ENCODE measurements at regions not wholly inside any gene's neighbourhood (a gene's known extent, or its start where the extent isn't known, plus 50 kb on each side); places are given as distances from the start of the nearest gene placed in this dataset.
"Not testable (repeated sequence)": the region's sequence is repeated elsewhere in the genome, so short reads cannot be mapped to it uniquely, and the experiment has no call there.

- not testable (repeated sequence) for DNase-seq
These were observed 1247.6 kb upstream of the PHF14 start for GRCh38 chr7:9725940-9726663.

- DNase-seq, result not testable (repeated sequence)
These were observed 1246.9 kb upstream of the PHF14 start for GRCh38 chr7:9726811-9727210.

GRCh38 chr7:9727467-9727869, 1246.2 kb upstream of the PHF14 start:
- not testable (repeated sequence) for DNase-seq

GRCh38 chr7:9728014-9728657, 1245.5 kb upstream of the PHF14 start:
- DNase-seq, result not testable (repeated sequence)

- DNase-seq, result no peak
These were observed 1221.6 kb upstream of the PHF14 start for GRCh38 chr7:9752033-9752432.

GRCh38 chr7:9761224-9761623, 1212.4 kb upstream of the PHF14 start:
- DNase-seq, result no peak

- DNase-seq, result no peak
These were observed 1196.8 kb upstream of the PHF14 start for GRCh38 chr7:9776900-9777299.

- no peak for DNase-seq
These were observed 1195.3 kb upstream of the PHF14 start for GRCh38 chr7:9778367-9778766.

GRCh38 chr7:9781710-9782109, 1192.0 kb upstream of the PHF14 start:
- no peak for DNase-seq

- DNase-seq, result no peak
These were observed 1191.4 kb upstream of the PHF14 start for GRCh38 chr7:9782275-9782674.

GRCh38 chr7:9785211-9785610, 1188.5 kb upstream of the PHF14 start:
- no peak for DNase-seq

- no peak for DNase-seq
These were observed 1177.4 kb upstream of the PHF14 start for GRCh38 chr7:9796241-9796640.

GRCh38 chr7:9822458-9823290, 1151.0 kb upstream of the PHF14 start:
- no peak for DNase-seq

- DNase-seq, result no peak
These were observed 1138.5 kb upstream of the PHF14 start for GRCh38 chr7:9835199-9835598.

GRCh38 chr7:9836671-9837070, 1137.0 kb upstream of the PHF14 start:
- DNase-seq, result no peak

- DNase-seq, result no peak
These were observed 1131.4 kb upstream of the PHF14 start for GRCh38 chr7:9842301-9842700.

GRCh38 chr7:9846902-9847301, 1126.8 kb upstream of the PHF14 start:
- no peak for DNase-seq

- no peak for DNase-seq
These were observed 1119.1 kb upstream of the PHF14 start for GRCh38 chr7:9854605-9855004.

GRCh38 chr7:9856668-9857067, 1117.0 kb upstream of the PHF14 start:
- no peak for DNase-seq

GRCh38 chr7:9863545-9863944, 1110.1 kb upstream of the PHF14 start:
- no peak for DNase-seq

GRCh38 chr7:9869151-9869550, 1104.5 kb upstream of the PHF14 start:
- no peak for DNase-seq

- no peak for DNase-seq
These were observed 1104.1 kb upstream of the PHF14 start for GRCh38 chr7:9869566-9869965.

- no peak for DNase-seq
These were observed 1103.0 kb upstream of the PHF14 start for GRCh38 chr7:9870674-9871073.

- DNase-seq, result no peak
These were observed 1099.5 kb upstream of the PHF14 start for GRCh38 chr7:9874182-9874581.

Measured in activated CD4-positive, alpha-beta T cell treated with anti-CD3 and anti-CD28 coated beads for 48 hours (primary cell).